H7 (cell line): ENCODE measurements at regions not wholly inside any gene's neighbourhood (a gene's known extent, or its start where the extent isn't known, plus 50 kb on each side); places are given as distances from the start of the nearest gene placed in this dataset.

Source experiments
- DNase-seq: peaks from one replicate; pipeline ENCODE4 v3.0.0; 2012
- H3K27me3 ChIP-seq: 2 replicates; pipeline ENCODE4 v1.6.0; 2011; ENCODE audit warnings: mild to moderate bottlenecking, low read length; ENCODE audit not compliant: control insufficient read depth, insufficient read depth
- H3K36me3 ChIP-seq: replicated peaks from 2 replicates; pipeline ENCODE4 v1.5.1; 2011; ENCODE audit warnings: low read length; ENCODE audit not compliant: control insufficient read depth, insufficient read depth
- H3K4me3 ChIP-seq: 2 replicates; pipeline ENCODE4 v1.5.1; 2011; ENCODE audit warnings: low read depth, mild to moderate bottlenecking, control low read depth, low read length, moderate library complexity; ENCODE audit not compliant: insufficient read depth

- Histone ChIP-seq H3K4me3 (no peak overlapping the region), H3K36me3 (no peaks in the 10 kb centered on the region), H3K27me3 (no peaks in the 10 kb centered on the region)
- no peak for DNase-seq
Measured at GRCh38 chr6:18672852-18673251, 285.7 kb downstream of the RNF144B start.

DNA sequence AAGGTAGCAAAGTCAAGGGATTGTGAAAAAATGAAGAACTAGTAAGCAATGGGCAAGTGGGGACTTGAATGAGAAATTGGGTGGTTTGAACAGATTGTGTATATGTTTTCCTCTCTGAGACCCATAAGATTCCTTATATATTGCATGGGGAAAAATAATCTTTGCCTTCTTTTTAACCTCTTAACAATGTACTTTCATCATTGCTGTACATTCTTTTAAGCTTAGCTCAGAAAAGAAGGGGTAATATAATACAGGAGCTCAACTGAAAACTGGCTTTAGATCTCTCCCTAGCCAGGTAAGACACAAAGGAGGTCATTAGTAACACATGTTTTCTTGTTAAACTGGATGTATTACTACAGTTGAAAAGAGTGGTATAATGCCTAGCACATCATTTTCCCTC is 287.2 kb downstream of the RNF144B start:
- Histone ChIP-seq H3K27me3 (no peaks in the 10 kb centered on the region), H3K36me3 (no peaks in the 10 kb centered on the region), H3K4me3 (no peak overlapping the region)
- no peak for DNase-seq

DNA sequence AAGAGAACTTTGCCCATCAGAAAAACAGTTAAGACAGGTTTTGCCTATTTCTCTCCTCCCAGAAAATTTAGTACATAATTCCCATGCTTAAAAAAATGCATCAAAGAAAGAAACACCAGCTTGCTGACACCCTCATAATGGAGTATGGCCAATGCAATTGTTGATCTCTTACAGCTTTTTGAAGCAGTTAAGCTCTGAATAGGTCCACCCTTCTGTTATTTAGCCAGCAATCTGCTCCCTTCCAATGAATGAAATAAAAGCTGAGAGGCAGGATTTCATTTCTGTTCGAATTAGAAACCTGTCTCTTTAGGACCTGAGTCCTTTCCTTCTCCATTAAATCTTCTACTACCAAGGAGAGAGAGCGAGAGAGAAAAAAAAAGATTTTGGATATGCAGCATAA is 288.7 kb downstream of the RNF144B start:
- Histone ChIP-seq H3K27me3 (no peaks in the 10 kb centered on the region), H3K4me3 (no peak overlapping the region), H3K36me3 (no peaks in the 10 kb centered on the region)
- DNase-seq: no peak

- Histone ChIP-seq H3K27me3 (no peaks in the 10 kb centered on the region), H3K4me3 (no peak overlapping the region), H3K36me3 (no peaks in the 10 kb centered on the region)
- no peak for DNase-seq
Measured at GRCh38 chr6:18676548-18676947, 289.4 kb downstream of the RNF144B start.

- no peak for DNase-seq
Measured at GRCh38 chr6:18680842-18681241, 293.7 kb downstream of the RNF144B start.

GRCh38 chr6:18681832-18682503 is 294.8 kb downstream of the RNF144B start:
- Histone ChIP-seq H3K4me3 (no peak overlapping the region), H3K36me3 (no peaks in the 10 kb centered on the region), H3K27me3 (no peaks in the 10 kb centered on the region)
- no peak for DNase-seq

More at GRCh38 chr6:18680842-18681241, 293.7 kb downstream of the RNF144B start:
- H3K36me3 ChIP-seq: no peaks in the 10 kb centered on the region
- H3K27me3 ChIP-seq: no peaks in the 10 kb centered on the region
- H3K4me3 ChIP-seq: no peak overlapping the region

DNA sequence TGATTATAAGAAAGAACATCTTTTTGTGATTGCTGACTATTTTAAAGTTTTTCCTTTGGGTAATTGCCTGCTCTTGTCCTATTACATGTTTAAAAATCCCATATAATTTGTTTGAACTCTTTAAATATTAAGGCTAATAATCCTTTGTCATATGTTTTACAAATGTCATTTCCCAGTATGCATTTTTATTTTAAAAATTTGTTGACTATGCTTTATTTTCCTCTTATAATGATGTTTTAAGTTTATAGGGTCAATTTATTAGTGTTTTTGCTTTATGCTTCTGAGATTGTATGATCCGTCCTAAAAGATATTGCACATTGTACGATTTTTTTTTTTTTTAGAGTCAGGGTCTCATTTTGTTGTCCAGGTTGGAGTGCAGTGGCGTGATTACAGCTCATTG is 297.2 kb downstream of the RNF144B start:
- H3K4me3 ChIP-seq: no peak overlapping the region
- H3K36me3 ChIP-seq: no peaks in the 10 kb centered on the region
- H3K27me3 ChIP-seq: no peaks in the 10 kb centered on the region
- no peak for DNase-seq

- H3K27me3 ChIP-seq: no peaks in the 10 kb centered on the region
- no peaks in the 10 kb centered on the region for H3K36me3 ChIP-seq
- no peak for DNase-seq
- no peak overlapping the region for H3K4me3 ChIP-seq
Measured at GRCh38 chr6:18692929-18693685, 306.0 kb downstream of the RNF144B start.

GRCh38 chr6:18693881-18694280 is 306.7 kb downstream of the RNF144B start:
- Histone ChIP-seq H3K27me3 (no peaks in the 10 kb centered on the region), H3K36me3 (no peaks in the 10 kb centered on the region), H3K4me3 (no peak overlapping the region)
- DNase-seq: no peak

- H3K27me3 ChIP-seq: no peaks in the 10 kb centered on the region
- no peak overlapping the region for H3K4me3 ChIP-seq
- no peak for DNase-seq
- H3K36me3 ChIP-seq: no peaks in the 10 kb centered on the region
Measured at GRCh38 chr6:18703546-18703945, 316.4 kb downstream of the RNF144B start.

GRCh38 chr6:18707714-18708439 is 320.7 kb downstream of the RNF144B start:
- Histone ChIP-seq H3K4me3 (no peak overlapping the region), H3K36me3 (no peaks in the 10 kb centered on the region), H3K27me3 (no peaks in the 10 kb centered on the region)
- DNase-seq: no peak

DNA sequence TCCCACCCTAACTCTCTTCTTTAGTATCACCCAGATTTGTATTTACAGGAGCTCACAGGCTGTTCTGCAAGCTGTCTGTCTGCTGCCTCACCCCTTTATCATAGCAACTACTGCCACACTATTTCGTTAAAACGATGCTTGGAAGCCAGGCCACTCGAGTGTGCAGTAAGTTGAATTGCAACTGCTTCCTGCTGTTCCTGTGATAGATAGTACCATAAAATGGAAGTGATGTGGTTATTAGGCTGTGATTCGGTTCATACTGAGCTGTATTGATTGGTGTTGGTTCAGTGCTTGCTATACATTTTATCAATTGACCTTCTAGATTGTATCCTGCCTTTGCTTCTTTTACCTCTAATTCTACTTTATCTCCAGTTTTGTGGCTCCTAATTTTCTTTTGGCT is 325.4 kb downstream of the RNF144B start:
- no peak for DNase-seq
- no peak overlapping the region for H3K4me3 ChIP-seq
- H3K27me3 ChIP-seq: no peaks in the 10 kb centered on the region
- no peaks in the 10 kb centered on the region for H3K36me3 ChIP-seq

- DNase-seq: no peak
- H3K4me3 ChIP-seq: no peak overlapping the region
- no peaks in the 10 kb centered on the region for H3K36me3 ChIP-seq
Measured at GRCh38 chr6:18720075-18720474, 332.9 kb downstream of the RNF144B start.

DNA sequence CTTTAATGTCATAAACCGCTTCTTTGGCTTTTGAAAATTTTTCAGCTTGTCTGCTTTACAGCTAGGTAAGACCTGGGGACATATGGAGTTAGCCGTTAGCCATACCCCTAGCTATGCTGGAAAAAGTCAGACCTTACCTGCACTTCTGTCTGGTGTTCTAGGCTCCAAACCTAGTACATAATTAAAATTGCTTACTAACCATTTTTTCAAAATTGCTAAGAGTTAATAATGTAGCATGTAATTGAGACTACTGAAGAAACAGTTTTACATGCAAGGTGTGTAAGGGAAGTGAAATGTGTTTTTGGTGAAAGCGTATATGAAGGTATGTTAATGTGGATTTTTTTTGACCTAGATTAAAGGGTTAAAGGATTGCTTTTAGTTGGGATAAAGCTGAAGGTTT is 336.9 kb downstream of the RNF144B start:
- H3K4me3 ChIP-seq: no peak overlapping the region
- DNase-seq: no peak
- no peaks in the 10 kb centered on the region for H3K36me3 ChIP-seq
- no peaks in the 10 kb centered on the region for H3K27me3 ChIP-seq

More at GRCh38 chr6:18720075-18720474, 332.9 kb downstream of the RNF144B start:
- no peaks in the 10 kb centered on the region for H3K27me3 ChIP-seq

DNA sequence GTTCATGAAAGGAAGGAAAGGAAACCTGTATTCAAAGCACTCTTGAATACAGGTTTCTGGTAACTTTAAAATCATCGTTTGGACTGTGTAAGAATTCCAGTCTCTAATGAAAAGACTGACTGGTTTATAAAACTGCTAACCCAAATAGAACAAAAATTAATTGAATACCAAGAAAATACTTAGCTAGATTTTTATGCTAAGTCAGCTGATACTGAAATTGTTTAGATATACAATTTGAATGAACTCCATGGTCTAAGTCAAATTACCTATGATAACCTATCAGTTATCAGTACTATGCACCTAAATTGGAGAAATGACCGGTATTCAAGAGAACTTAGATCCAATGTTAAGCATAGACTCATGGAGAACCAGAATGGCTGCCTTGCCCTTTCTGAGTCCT is 338.3 kb downstream of the RNF144B start:
- Histone ChIP-seq H3K27me3 (no peaks in the 10 kb centered on the region), H3K36me3 (no peaks in the 10 kb centered on the region), H3K4me3 (no peak overlapping the region)
- DNase-seq: no peak
